Stimulated activated CD4-positive, alpha-beta T cell treated with anti-CD3 and anti-CD28 coated beads, Interleukin-2, amount 100 ng/mL, for 48 hours (primary cell): ENCODE measurements at regions not wholly inside any gene's neighbourhood (a gene's known extent, or its start where the extent isn't known, plus 50 kb on each side); places are given as distances from the start of the nearest gene placed in this dataset.

ENCODE experiments used
- DNase-seq, 2 donors: peaks; one replicate each; pipeline ENCODE4 v3.0.0-alpha.2; 2020

DNA sequence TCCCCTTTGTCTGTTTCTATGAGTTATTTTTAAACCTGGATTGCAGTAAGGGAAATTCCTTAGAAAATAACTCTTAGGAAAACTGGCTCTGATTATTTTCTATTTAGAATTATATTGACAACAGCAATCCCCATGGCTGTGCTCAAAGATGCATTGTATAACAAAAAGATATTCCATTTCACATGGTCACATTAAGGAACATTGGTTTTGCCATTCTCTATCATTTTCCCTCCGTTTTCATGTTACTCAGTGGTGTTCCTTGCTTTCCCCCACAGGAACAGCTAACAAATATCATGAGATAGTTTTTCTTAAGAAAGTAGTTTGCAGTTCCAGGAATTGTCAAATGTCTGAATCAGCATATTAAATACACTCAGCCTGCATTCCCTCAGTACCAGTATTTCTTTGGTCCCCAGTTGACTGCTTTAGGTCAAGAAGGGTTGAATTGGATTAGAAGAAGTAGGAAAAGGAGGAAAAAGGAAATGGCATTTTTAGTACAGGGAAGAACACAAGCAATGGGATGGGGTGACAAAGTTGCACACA is 436.7 kb downstream of the TNS3 start:
- no peak for DNase-seq

DNA sequence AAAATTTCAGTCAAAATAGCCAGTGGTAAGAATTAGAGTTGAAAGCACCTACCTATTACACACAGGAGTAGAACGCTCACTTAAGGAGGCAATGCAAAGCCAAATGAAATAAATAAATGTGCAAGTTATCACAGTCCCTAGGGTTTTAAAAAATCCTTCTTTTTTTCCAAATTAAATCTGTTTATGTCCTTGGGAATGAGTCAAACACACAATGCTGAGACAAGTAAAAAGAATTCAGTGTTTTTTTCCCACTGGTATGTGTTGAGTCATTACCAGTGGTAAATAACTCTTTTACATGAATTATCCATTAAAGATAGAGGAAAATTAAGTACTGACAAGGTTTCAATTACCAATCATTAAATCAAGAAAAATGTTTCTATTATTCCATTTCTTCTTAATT is 438.6 kb downstream of the TNS3 start:
- DNase-seq: no peak

DNA sequence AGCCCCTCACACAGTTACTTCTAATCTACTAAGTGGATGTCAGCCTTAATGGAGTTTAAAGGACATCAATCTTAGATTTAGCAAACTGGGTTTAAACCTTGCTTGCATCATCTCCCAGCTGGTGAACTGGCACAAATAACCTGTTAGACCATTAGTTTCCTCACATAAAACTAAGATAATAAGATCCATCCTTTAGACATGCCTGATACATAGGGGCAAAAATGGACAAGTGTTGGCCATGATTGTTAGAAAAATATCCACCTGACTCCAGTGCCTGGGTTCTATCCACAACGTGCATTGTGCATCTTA is 439.1 kb downstream of the TNS3 start:
- DNase-seq: no peak

DNA sequence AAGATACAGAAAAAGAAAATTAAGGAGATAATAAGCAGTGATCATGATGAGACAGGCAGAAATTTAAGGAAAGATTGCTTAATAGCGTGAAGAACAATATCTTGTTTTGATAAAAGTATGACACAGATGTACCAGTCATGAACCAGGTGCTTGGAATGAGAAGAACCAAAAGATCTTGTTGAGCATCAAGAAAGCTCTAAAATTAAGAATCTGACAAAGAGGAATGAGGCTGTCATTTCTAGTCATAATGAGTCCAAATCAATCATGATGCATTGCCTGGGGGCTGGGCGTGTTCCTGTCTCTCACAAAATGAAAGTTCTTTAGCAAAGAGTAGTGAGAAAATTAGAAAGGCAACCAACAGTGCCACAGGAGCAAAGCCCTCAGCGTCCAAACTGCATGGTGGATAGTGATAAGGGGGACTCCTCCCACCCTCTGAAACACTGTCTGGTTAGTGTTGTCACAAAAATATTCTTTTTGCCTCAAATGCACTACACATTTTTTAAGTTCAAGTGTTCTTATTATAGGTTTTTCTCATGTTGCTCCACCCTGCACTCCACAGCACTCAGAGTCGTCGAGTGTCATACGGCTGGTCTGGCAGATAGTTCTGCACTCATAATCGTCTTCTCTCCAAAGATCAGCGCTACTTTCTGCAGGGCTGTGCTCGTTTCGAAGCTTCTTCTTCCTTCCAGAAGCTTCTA is 439.6 kb downstream of the TNS3 start:
- no peak for DNase-seq

DNA sequence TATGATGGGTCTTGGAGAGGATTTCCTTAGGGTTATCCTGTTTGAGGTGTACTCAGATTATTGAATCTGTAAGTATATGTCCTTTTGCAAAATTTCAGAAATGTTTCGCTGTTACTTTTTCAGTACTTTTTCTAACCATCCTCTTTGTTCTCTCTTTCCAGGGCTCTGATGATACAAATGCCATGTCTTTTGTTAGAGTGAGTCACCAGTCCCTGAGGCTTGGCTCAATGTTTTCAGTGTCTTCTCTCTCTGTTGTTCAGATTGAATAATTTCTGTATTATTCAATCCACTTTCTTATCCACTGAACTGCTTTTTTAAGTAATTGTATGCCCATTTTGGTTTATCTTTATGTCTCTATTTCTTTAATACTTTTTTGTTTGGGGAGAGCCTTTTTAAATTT is 449.4 kb downstream of the TNS3 start:
- no peak for DNase-seq

DNA sequence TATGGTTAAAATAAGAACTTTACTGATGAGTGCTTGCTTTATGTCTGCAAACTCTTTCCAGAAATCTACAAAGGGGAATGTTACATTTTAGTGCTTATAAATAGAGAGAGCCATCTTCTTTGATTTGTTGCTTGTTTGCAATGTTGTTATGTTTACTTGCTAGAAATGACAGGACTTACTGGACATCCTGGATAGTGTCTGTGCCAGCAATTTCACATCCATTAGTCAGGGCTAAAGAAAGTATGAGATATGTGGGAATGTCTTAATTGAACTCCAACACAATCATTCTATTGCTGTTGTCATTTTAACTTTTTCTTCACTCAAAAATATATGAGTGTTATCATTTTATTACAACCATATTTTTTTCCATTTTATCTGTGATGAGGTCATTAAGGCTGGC is 453.2 kb downstream of the TNS3 start:
- DNase-seq: no peak

DNA sequence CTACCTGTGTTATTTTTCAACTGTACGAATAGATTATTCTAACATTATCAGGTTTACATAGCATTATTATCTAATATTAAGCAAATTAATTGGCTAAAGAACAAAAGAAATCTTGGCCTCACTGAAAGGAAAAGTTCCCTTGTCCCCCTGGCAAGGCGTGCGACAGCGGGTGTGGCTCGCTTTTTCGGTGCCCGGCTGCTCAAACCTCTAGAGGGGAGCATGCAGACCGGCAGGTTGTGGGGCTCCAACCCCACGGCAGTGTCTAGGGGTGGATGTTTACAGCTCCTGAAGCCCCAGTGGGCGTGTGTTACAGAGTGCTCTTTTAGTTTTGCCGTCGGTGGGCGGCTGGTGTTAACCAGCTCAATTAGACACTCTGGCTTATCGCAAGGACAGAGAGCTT is 456.4 kb downstream of the TNS3 start:
- DNase-seq: no peak

DNA sequence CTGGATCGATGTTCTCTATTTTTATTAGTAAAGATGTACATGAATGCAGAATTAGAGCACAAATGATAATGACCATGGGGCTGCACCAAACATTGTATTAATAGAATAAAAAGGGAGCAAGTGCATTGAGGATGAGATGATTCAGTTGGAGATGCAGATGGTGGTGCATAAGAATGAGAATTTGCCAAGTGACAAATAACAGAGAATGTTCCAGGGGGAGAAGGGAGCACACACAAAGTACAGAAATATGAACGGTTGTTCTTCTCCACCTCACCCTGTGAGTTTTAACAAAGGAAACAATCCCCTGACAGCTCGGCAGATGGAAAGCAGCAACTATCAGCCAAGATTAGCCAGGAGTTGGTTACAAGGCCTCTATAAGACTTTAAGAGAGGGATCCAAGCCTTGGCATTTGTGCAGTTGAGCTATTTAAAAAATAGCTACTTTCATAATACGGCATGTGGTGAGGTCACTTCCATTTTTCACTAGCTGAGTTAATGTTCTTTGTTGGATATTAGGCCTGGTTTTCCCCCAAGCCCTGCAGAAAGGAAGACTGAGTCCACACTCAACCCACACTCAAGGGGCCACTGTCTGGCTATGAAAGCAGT is 462.5 kb downstream of the TNS3 start:
- DNase-seq: no peak

DNA sequence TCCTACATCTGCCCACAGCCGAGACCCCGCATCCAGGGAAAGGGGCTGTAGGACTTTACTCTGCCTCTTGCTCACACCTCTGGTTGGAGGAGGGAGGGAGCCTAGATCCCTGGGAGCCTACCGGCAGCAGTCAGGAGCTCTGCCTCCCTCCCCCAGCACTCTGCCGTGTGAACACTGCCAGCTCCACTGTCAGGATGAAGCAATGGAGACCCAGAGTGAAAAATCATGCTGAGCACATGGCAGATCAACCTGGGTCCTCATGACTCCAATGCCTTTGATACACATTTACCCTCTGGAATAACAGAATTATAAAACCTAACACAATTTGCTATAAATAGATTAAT is 477.7 kb downstream of the TNS3 start:
- no peak for DNase-seq

DNA sequence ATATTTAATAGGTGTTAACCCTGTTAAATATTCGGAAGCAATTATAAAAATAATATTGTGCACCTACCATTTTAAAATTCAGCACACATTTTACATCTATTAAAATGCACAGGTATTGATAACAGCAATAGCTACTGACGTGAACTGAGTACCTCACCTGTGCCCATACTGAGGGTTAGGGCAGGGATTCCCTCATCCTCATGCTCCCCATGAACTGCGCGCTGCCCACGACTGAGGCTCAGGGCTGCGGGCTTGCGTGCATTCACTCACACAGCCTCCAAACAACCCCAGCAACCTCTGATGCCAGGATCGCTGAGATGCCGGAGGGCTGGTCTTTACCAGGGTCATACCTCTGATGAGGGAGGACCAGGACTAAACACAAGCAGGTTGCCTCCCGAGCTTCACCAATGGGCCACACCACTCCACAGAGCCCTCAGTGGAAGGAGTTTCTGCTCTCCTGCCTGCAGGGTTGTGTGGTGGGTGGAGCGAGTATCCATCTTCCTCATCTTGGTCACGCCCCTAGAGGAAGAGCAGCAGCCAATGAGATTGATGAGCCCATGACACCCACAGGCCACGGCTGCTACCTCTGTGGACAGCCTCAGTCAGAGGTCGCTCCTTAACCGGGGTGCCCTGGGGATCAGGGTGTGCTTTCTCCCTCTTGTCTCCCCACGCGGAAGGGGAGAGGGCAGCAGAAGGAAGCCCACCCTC is 478.3 kb downstream of the TNS3 start:
- DNase-seq: no peak

DNA sequence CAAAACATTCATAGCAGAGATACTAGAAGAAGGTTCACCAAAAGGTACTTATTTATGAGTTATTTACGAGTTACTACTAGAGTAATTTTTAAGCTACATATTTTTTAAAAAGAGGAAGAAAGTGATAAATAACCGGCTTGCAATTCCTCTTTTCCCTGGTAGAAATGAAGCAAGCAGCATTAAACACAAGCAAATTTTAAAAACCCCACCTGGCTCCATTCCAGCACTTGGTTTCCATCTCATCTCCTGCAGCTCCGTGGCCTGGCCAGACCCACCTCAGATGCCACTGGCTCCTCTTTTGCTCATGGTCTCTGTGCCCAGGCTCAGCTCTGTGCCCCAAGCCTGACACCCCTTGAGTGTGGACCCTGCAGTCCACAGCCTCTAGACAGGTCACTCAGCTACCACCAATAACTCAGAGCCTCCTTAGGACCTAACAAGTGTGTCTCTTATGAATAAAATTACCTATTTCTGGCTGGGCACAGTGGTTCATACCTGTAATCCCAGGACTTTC is 479.5 kb downstream of the TNS3 start:
- DNase-seq: no peak

DNA sequence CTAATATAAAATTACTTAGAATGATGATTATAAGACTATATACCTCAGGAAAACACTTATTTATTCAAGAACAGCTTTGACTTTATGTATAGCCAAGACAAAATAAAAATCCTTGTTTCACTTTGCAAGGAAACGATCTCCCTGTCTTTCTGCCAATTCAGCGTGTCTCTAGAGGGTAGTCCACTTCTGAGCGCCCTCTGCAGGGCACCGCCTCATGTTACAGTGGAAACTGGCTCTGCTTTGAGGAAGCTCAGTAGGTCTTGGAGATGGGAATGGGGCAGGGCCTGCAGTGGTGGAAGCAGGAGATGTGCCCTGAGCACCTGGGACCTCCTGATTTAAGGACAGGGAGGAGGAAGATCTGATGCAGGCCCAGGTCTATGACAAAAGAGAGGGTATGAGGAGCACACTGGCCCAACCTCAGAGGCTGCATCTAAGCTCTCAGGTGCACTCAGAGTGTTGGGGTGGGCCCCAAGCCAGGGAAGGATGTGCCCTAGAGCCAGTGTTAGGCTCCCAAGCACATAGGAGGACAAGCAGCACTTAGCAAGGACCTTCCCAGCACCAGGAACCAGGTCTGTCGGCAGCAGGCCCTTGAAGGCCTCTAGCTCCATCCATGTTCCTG is 481.0 kb downstream of the TNS3 start:
- no peak for DNase-seq

DNA sequence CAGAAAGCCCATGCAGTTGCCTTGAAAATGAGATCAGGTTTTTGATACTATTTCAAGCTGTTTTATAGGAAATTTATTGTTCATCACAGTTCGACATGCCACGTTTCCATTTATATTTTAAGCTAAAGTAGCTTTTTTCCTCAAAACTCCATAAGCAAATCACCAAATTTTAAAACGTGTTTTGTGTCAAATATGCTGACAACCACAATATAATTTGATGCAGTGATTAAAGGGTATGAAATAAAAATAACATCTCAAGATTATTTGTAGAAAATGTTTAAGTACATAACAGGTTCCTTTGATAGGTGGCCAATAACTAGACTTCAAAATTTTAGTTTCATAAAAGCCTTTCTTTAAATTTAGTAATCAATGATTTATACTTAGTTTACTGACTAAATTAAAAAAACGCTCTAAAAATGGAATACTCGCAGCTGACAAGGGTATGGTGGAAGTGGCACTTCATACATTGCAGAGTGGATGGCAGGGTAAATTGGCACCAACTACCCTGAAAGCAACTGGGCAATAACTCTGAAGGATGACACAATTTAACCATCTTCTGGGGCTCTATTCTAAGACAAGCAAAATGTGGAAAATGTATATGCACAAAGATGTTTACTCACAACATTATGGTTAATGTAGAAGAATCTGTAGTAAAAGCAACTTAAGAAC is 481.6 kb downstream of the TNS3 start:
- DNase-seq: no peak

DNA sequence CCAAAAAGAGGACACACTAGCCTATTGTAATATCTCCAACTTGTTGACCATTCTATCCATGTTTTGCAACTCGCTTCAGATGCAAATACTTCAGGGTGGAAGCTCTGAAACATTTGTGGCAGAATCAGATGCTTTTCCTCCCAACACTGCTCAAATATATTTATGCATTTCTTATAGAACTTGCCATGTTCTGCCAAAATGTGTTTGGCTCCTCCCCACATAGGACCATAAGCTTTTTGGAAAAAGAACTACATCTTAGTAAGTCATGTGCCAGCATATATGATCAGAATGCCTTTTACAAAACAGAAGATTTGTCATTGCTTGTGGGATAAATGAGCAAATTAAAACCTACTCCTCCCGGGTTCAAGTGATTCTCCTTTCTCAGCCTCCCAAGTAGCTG is 484.5 kb downstream of the TNS3 start:
- DNase-seq: no peak

DNA sequence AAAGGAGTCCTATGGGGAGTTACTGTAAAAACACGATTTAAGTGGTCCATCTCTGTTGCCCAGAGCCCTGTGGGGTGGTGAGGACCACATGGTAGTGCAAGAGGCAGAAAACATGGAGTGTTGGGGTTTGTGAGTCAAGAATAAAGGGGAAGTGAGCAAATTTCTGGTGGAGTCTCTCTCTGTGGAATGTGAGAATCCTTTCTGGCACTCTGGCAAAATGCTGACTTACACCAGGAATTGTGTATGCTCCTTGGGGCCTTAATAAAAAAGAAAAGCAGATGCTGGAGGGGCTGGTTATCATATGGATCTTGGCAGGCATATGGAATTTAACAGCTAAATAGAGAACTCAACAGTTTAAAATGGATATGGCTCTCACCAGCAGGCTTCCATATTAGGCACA is 486.0 kb downstream of the TNS3 start:
- no peak for DNase-seq

DNA sequence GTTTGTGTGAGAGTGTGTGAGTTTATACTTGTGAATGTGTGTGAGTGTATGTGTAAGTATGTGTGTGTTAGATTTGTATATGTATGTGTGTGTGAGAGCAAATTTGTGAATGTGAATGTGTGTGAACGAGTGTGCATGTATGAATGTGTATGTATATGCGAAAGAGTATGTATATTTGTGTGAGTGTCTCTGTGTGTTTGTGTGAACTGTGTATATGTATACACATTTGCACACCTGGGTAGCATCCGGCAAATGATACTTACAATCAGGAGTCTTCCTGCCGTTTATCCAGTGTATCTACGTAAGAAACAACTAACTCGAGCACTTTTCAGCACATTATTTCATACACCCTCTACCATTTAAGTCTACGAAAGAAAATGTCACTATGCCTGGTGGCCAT is 487.4 kb downstream of the TNS3 start:
- DNase-seq: no peak

DNA sequence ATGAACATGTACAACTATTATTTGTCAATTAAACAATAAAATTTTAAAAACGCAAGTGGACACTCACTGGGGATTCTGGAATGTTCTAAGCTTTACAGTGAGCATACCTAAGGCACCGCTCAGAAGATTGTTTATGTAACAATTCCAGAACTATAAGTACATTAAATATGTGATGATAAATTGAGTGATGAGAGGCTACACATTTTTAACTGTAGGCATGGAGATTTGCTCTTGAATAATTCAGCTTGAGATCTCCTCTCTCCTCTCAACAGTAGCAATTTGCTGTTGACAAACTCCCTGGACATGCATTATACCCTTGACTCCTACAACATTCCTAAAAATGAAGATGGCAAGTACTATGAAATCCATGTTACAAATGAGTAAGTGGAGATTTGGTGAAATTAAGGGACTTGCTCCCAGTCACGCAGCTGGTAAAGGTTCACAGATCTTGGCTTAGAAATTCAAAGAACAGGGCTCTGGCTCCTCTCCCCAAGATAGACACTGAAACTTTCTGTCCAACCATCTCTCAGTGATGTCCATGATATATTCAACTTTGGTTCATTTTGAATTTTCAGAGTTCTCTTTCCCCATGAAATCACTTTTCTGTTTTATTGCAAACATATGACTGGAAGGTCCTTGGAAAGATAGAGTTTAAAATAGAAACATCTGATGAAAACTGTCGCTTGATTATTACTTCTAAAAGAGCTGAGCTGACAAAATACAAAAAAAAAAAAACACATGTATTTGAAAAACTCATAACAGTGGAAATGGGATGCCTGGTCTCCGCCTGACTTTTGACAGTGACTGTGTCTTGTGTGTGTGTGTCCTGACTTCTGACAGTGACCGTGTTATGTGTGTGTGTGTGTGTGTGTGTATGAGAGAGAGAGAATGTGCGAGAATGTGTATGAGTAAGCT is 488.3 kb downstream of the TNS3 start:
- DNase-seq: no peak

DNA sequence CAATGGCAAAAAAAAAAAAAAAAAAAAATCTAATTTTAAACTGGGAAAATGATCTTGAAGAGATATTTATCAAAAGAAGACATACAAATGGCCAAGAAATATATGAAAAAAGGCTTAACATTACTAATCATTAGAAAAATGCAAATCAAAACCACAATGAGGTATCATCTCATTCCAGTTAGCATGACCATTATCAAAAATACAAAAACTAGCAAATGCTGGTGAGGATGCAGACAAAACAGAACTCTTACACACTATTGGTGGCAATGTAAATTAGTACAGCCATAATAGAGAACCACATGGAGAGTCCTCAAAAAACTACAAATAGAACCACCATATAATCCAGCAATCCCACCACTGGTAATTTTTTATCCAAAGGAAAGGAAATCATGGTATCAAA is 489.6 kb downstream of the TNS3 start:
- DNase-seq: no peak

DNA sequence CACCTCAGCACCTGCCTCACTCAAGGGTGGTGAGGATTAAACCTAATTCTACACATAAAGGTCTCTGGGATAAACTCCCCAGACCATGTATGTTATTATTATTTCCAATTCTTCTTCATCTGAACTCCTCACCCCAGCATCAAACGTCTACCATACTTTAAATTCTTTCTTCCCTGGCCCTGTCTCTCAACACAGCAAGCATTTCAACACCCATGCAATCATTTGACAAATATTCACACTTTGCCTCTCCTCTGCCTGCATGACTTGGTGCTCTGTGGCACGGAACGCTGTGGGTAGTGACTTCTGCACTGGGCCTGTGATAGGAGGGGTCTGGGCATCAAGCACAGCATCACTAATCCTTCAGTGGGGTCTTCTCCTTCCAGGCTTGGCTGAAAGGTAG is 490.8 kb downstream of the TNS3 start:
- no peak for DNase-seq

DNA sequence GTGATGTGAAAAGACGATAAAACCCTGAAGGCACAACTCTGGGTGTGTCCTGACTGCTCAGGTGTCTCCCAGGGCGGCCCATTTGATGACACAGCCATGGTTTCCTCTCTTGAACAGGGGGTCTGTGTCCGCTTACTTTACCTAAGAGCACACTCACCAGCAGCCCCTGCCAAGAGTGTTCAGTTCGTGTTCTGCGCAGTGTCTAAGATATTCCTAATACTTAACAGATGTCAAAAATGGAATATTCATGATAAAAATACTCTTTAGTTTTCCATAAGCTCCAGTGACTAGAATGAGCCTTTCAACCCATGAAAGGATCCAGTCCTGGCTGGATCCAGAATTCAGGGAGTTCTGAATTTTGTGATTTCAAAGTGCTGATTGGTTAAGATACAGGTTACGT is 492.4 kb downstream of the TNS3 start:
- DNase-seq: no peak

DNA sequence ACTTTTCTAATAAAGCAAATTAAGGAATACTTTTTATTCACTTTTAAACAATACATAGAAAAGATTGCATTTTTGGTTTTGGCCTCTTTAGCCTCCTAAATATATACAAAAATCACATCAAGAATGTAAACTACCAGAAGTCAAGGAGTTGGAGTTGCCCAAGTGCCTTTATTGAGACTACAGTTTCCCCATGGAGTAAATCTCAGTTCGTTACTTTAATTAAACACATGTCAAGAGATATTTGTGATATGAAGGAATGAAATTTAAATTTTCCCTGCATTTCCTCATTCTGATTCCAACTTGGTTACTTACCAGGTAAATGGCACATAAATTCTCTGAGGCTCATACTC is 492.9 kb downstream of the TNS3 start:
- DNase-seq: no peak

DNA sequence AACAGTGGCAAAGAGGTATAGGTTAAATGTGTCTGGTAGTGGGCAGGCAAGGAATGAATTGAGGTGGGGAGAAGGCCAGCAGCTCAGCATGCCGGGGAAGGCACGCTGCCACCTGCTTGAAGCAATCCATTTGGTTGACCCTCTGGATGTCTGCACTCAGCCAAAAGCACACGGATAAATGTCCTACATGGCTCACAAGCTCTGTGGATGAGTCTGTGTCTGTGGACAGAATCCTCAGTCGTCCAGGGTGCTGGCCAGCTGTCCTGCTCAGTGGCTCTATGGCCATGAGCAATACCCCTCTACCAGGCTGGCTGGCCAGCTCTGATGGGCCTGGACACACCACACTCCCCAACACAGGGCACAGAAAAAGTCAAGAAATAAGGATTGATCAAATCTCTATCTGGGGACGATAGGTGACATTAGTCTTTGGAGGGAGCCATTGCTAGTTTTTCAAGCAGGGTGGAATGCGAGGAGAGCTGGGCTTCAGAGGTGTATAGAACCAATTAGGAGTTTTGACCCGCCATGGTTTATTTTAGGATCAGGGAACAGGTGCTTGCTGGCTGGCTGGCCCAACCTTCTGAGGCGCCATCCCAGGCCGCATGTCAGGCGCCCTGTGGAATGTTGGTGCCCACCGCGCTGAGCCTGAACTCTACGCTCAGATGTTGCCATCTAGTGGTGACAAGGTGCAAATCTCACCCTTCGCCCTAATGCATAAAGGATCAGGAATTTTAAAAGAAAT is 493.4 kb downstream of the TNS3 start:
- DNase-seq: peak; percentile 1 to 8
